Smooth muscle cell (in vitro differentiated cells): ENCODE measurements at regions not wholly inside any gene's neighbourhood (a gene's known extent, or its start where the extent isn't known, plus 50 kb on each side); places are given as distances from the start of the nearest gene placed in this dataset.

Experiments used
- DNase-seq: peaks from one replicate; lab custom pipeline; 2025; ENCODE audit not compliant: unreplicated experiment; lab: John Stamatoyannopoulos, UW
- H2AFZ ChIP-seq: fragments of 200-600 bp; sonication (generic); 2 replicates; pipeline ENCODE4 v1.6.0; 2016; ENCODE audit warnings: antibody characterized with exemption, low read depth, mild to moderate bottlenecking
- H3F3A ChIP-seq: fragments of 200-600 bp; sonication (generic); 2 replicates; pipeline ENCODE4 v1.6.0; 2017; ENCODE audit warnings: antibody characterized with exemption, low read depth
- H3K27ac ChIP-seq: fragments of 200-600 bp; sonication (generic); 2 replicates; pipeline ENCODE4 v1.5.1; 2016; ENCODE audit warnings: low read depth, mild to moderate bottlenecking
- H3K27me3 ChIP-seq: fragments of 200-600 bp; sonication (generic); 2 replicates; pipeline ENCODE4 v1.6.1; 2016; ENCODE audit warnings: low read depth, mild to moderate bottlenecking
- H3K36me3 ChIP-seq: fragments of 200-600 bp; sonication (generic); 2 replicates; pipeline ENCODE4 v1.5.1; 2016; ENCODE audit warnings: low read depth
- H3K4me1 ChIP-seq: fragments of 200-600 bp; sonication (generic); 2 replicates; pipeline ENCODE4 v1.5.1; 2016; ENCODE audit warnings: low read depth
- H3K4me2 ChIP-seq: fragments of 200-600 bp; sonication (generic); 2 replicates; pipeline ENCODE4 v1.6.0; 2016; ENCODE audit warnings: mild to moderate bottlenecking
- H3K4me3 ChIP-seq: fragments of 200-600 bp; sonication (generic); 2 replicates; pipeline ENCODE4 v1.5.1; 2016; ENCODE audit warnings: mild to moderate bottlenecking
- H3K79me2 ChIP-seq: fragments of 200-600 bp; sonication (generic); 2 replicates; pipeline ENCODE4 v1.6.0; 2016; ENCODE audit warnings: low read depth, mild to moderate bottlenecking
- H3K9ac ChIP-seq: fragments of 200-600 bp; sonication (generic); 2 replicates; pipeline ENCODE4 v1.6.0; 2016; ENCODE audit warnings: low read depth
- H3K9me3 ChIP-seq: fragments of 200-600 bp; sonication (generic); replicated peaks from 2 replicates; pipeline ENCODE4 v1.5.1; 2016; ENCODE audit warnings: low read depth
- H4K20me1 ChIP-seq: fragments of 200-600 bp; sonication (generic); 2 replicates; pipeline ENCODE4 v1.6.0; 2016; ENCODE audit warnings: low read depth
- CTCF ChIP-seq: fragments of 200-600 bp; sonication (generic); IDR thresholded peaks from 2 replicates; pipeline ENCODE4 v1.5.1; 2017; ENCODE audit warnings: borderline replicate concordance, mild to moderate bottlenecking, antibody characterized with exemption; ENCODE audit not compliant: insufficient read depth, poor library complexity, severe bottlenecking
- WGBS: methylation state at CpG from one replicate; pipeline ENCODE4 v1.1.7; 2016; ENCODE audit warnings: low lambda C conversion rate; 5-methylcytosine and 5-hydroxymethylcytosine counted together

GRCh38 chr2:15766303-15766861 lies 174.0 kb upstream of the MYCN start:
- H3K4me3 ChIP-seq, result no peak overlapping the region
- no peak for DNase-seq
- no peak overlapping the region for H3K4me2 ChIP-seq
- H3K36me3 ChIP-seq, result no peaks in the 10 kb centered on the region
- H3K79me2 ChIP-seq, result no peaks in the 10 kb centered on the region
- H3K27ac ChIP-seq, result no peak overlapping the region
- H3K27me3 ChIP-seq, result no peaks in the 10 kb centered on the region
- H3F3A ChIP-seq, result no peaks in the 10 kb centered on the region
- no peak overlapping the region for H2AFZ ChIP-seq
- WGBS, result 87% methylated on average over 9 of the region's 9 CpGs
- H4K20me1 ChIP-seq, result no peaks in the 10 kb centered on the region
- no peaks in the 10 kb centered on the region for H3K9me3 ChIP-seq
- peaks cover 16% of the 10 kb centered on the region for H3K4me1 ChIP-seq
- no peak for TF ChIP-seq CTCF
- H3K9ac ChIP-seq, result no peak overlapping the region

GRCh38 chr2:15766911-15767597 lies 173.3 kb upstream of the MYCN start:
- no peaks in the 10 kb centered on the region for H3F3A ChIP-seq
- no peak overlapping the region for H3K27ac ChIP-seq
- peaks cover 16% of the 10 kb centered on the region for H3K4me1 ChIP-seq
- no peak overlapping the region for H3K4me3 ChIP-seq
- H3K27me3 ChIP-seq, result no peaks in the 10 kb centered on the region
- no peak overlapping the region for H3K9ac ChIP-seq
- no peaks in the 10 kb centered on the region for H3K36me3 ChIP-seq
- no peaks in the 10 kb centered on the region for H4K20me1 ChIP-seq
- H3K79me2 ChIP-seq, result no peaks in the 10 kb centered on the region
- H2AFZ ChIP-seq, result no peak overlapping the region
- no peak for TF ChIP-seq CTCF
- DNase-seq, result no peak
- WGBS, result 89% methylated on average over 17 of the region's 17 CpGs
- no peak overlapping the region for H3K4me2 ChIP-seq
- no peaks in the 10 kb centered on the region for H3K9me3 ChIP-seq

GRCh38 chr2:15767679-15768078 lies 172.7 kb upstream of the MYCN start:
- Histone ChIP-seq H3K27me3 (no peaks in the 10 kb centered on the region), H3K79me2 (no peaks in the 10 kb centered on the region), H3K9ac (no peak overlapping the region), H4K20me1 (no peaks in the 10 kb centered on the region), H3K9me3 (no peaks in the 10 kb centered on the region), H3K4me1 (peaks cover 16% of the 10 kb centered on the region), H3K4me3 (no peak overlapping the region), H3F3A (no peaks in the 10 kb centered on the region), H3K4me2 (no peak overlapping the region), H3K36me3 (no peaks in the 10 kb centered on the region), H2AFZ (no peak overlapping the region), H3K27ac (no peak overlapping the region)
- WGBS, result 98% methylated on average over 5 of the region's 5 CpGs
- no peak for DNase-seq
- TF ChIP-seq CTCF, result no peak

- H3K4me2 ChIP-seq, result no peak overlapping the region
- H3K27me3 ChIP-seq, result no peaks in the 10 kb centered on the region
- no peak overlapping the region for H3K27ac ChIP-seq
- no peaks in the 10 kb centered on the region for H3F3A ChIP-seq
- no peak overlapping the region for H2AFZ ChIP-seq
- H3K4me1 ChIP-seq, result peaks cover 14% of the 10 kb centered on the region
- TF ChIP-seq CTCF, result no peak
- no peaks in the 10 kb centered on the region for H4K20me1 ChIP-seq
- H3K9ac ChIP-seq, result no peak overlapping the region
- no peaks in the 10 kb centered on the region for H3K36me3 ChIP-seq
- no peak overlapping the region for H3K4me3 ChIP-seq
- DNase-seq, result no peak
- H3K9me3 ChIP-seq, result no peaks in the 10 kb centered on the region
- H3K79me2 ChIP-seq, result no peaks in the 10 kb centered on the region
- WGBS, result 88% methylated on average over 7 of the region's 7 CpGs
These were observed 172.2 kb upstream of the MYCN start for GRCh38 chr2:15768142-15768541.
